T1000 (cell line): ENCODE measurements at regions not wholly inside any gene's neighbourhood (a gene's known extent, or its start where the extent isn't known, plus 50 kb on each side); places are given as distances from the start of the nearest gene placed in this dataset.
A peak's percentile ranks its signal among the peaks of the same experiment; 100 is the strongest.

Experiments used
- DNase-seq: peaks from one replicate; lab custom pipeline; 2025; ENCODE audit warnings: mixed read lengths; lab: John Stamatoyannopoulos, UW

DNA sequence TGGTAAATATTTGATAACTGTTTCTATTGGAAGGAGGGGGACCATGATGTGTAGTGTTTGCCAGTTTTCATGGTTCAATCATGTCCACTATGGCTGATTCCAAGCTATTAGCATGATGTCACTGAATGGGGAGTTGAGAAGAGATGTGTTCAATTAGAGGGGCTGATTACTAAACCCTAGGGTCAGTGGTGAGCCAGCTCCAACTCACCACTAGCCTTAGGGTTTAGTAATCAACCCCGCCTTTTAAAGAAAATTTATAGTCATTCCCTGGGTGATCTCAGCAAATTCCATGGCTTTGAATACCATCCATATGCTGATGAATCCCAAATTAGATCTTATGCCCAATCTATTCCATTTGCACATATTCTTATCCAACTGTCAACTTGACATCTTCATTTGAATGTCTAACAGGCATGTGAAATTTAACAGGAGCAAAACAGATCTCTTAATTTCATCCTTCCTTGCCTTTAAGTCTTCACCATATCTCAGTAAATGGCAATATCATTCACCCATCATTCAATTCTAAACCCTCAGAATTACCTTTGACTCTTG is 98.8 kb downstream of the GCNT1 start:
- peak; percentile 44 for DNase-seq

DNA sequence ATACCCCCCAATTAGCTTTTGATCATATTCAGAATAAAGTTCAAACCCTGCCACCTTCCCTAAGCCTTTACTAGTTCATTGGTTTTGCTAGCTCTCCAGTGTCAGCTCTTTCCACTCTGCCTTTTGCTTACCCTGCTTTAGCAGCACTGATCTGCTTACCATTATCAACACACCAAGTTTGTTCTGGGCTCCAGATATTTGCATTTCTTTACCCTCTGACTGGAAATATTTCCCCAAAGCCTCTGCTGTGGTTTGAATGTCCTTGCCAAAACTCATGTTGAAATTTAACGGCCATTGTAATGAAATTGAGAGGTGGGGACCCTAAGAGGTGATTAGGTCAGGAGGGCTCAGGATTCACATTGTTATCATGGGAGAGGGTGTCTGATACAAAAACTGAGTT is 99.5 kb downstream of the GCNT1 start:
- no peak for DNase-seq

DNA sequence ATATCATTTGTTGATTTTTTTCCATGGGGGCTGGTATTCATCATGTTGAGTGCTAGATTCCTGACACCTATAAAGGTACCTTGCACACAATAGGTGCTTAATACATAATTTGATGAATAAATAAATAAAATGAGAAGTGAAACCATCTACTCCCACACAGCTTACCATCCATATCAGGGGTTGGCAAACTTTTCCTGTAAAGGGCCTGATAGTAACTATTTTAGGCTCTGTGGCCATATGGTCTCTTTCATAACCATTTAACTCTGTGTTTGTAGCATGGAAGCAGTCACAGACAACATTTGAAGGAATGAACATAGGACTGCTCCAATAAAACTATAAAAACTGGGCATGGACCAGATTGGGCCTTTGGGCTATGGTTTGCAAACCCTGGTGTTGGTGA is 100.3 kb downstream of the GCNT1 start:
- no peak for DNase-seq

DNA sequence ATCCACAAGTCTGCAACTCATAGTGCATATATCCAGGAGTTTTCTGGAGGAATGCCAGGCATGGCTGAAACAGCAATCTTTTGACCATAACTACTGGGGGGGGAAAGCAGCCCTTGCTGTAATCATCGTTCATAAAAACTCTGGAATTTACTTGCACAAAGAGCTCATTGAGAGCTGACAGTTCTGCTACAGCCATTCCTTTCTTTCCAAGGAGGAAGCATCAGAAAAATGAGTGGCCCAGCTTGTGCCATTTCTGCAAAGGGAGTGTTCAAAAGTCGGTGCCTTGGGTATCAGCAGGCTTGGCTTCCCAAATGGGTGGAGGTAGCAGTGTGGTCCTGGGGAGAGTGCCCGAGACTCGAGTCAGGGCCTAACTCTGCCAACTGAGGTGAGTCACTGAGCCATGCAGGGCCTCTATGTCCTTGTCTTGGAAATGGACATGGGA is 101.5 kb downstream of the GCNT1 start:
- DNase-seq, result peak; percentile 46

DNA sequence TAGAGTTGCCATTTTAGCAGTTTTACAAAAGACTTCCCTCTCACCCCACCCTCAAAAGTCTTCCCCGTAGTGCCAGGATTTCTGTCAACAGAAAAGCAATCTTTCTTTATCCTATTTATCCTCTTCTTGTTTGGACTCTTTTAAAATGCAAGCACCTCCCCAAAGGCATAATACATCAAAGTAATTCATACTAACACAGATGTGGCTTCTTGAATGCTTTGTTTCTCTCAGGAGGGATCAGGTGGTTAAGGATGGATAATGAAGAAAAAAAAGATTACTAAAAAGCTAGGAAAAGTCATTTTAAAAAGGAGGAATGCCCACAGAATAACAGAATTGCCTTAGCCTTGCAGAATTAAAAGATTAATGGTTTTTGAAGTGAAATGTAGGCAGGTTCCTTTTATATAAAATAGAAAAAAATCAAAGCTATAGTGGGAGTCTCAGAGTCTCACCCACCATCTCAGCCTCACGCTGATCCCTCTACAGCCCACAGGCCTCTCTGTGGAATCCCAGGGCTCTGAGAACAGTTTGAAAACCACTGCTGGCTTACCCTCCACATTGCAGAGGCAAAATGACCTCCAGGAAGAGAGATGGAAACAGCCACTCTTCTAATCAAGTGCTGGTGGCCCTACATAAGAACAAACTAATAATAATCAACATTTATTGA is 102.2 kb downstream of the GCNT1 start:
- DNase-seq, result no peak
